BLaER1 treated with 17β-estradiol and CSF1 and Interleukin-3, amounts not matched to agents 10 nM and 100 nM (cell line): ENCODE measurements at regions not wholly inside any gene's neighbourhood (a gene's known extent, or its start where the extent isn't known, plus 50 kb on each side); places are given as distances from the start of the nearest gene placed in this dataset.

Experiments
- H3K27ac ChIP-seq, 11 experiments: shearing (Covaris generic); formaldehyde crosslinking; 2 replicates each; pipeline ENCODE4 v1.8.1; 2022
- H3K27me3 ChIP-seq, 11 experiments: shearing (Covaris generic); formaldehyde crosslinking; 2 replicates each; pipeline ENCODE4 v1.8.1; 2022
- H3K36me3 ChIP-seq, 11 experiments: shearing (Covaris generic); formaldehyde crosslinking; 2 replicates each; pipeline ENCODE4 v1.8.1; 2022
- H3K4me1 ChIP-seq, 10 experiments: shearing (Covaris generic); formaldehyde crosslinking; 2 replicates each; pipeline ENCODE4 v1.8.1; 2022
- H3K4me2 ChIP-seq, 11 experiments: shearing (Covaris generic); formaldehyde crosslinking; 2 replicates each; pipeline ENCODE4 v1.8.1; 2022
- H3K4me3 ChIP-seq, 10 experiments: shearing (Covaris generic); formaldehyde crosslinking; 2 replicates each; pipeline ENCODE4 v1.8.1; 2022
- H3K9ac ChIP-seq, 11 experiments: shearing (Covaris generic); formaldehyde crosslinking; 2 replicates each; pipeline ENCODE4 v1.8.1; 2022
- H3K9me3 ChIP-seq, 11 experiments: shearing (Covaris generic); formaldehyde crosslinking; replicated peaks in 1 of 11; 2 replicates each; pipeline ENCODE4 v1.8.1; 2022
- H4K20me1 ChIP-seq, 11 experiments: shearing (Covaris generic); formaldehyde crosslinking; 2 replicates each; pipeline ENCODE4 v1.8.1; 2022
- Cebpa-rat ChIP-seq, 11 experiments: shearing (Covaris generic); IDR thresholded peaks; 2 replicates each; pipeline ENCODE4 v1.8.1; 2022

- peaks cover 20 to 36% (median 28%) of the 10 kb centered on the region in 11 experiments for H3K9me3 ChIP-seq
- H3K27me3 ChIP-seq = no peaks in the 10 kb centered on the region
- H3K9ac ChIP-seq = no peak overlapping the region
- no peak for TF ChIP-seq Cebpa-rat (IDR thresholded peaks at IDR 0.05)
- no peak overlapping the region for H3K4me3 ChIP-seq
- peaks cover 36 to 64% (median 48%) of the 10 kb centered on the region in 11 experiments for H3K36me3 ChIP-seq
- H3K27ac ChIP-seq = no peak overlapping the region
- peak overlapping the region in 1 of 11 experiments; percentile 55; a peak in 2 of 22 replicates for H3K4me2 ChIP-seq
- peaks cover 0 to 57% (median 4%) of the 10 kb centered on the region in 10 experiments; a peak in 9 of 20 replicates for H3K4me1 ChIP-seq
- peaks cover 0 to 35% (median 0%) of the 10 kb centered on the region in 11 experiments; a peak in 4 of 22 replicates for H4K20me1 ChIP-seq
Observed at GRCh38 chr7:112887976-112888375, 97.8 kb upstream of the TMEM168 start.

DNA sequence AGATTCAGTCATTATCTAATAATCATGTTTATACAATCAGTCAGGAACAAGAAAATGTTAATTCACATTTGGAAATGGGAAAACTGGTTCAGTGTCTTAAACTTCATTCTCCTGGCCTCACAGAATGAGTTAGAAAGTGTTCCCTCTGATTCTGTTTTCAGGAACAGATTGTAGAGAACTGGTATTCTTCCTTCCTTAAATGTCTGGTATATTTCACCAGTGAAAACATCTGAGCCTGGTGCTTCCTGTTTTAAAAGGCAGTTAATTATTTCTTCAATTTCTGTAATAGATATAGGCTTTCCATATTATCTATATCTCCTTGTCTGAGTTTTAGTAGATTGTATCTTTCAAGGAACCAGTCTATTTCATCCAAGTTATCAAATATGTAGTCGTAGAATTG lies 97.1 kb upstream of the TMEM168 start:
- peak overlapping the region in 2 of 11 experiments; percentile 55 to 69; a peak in 3 of 22 replicates for H3K4me2 ChIP-seq
- peaks cover 20 to 35% (median 28%) of the 10 kb centered on the region in 11 experiments for H3K9me3 ChIP-seq
- no peak overlapping the region for H3K9ac ChIP-seq
- no peak overlapping the region for H3K4me3 ChIP-seq
- H3K4me1 ChIP-seq = peaks cover 0 to 63% (median 7%) of the 10 kb centered on the region in 10 experiments; a peak in 15 of 20 replicates
- TF ChIP-seq Cebpa-rat (IDR thresholded peaks at IDR 0.05) = no peak
- no peaks in the 10 kb centered on the region for H3K27me3 ChIP-seq
- H4K20me1 ChIP-seq = peaks cover 0 to 35% (median 0%) of the 10 kb centered on the region in 11 experiments; a peak in 4 of 22 replicates
- no peak overlapping the region for H3K27ac ChIP-seq
- H3K36me3 ChIP-seq = peaks cover 29 to 57% (median 41%) of the 10 kb centered on the region in 11 experiments

DNA sequence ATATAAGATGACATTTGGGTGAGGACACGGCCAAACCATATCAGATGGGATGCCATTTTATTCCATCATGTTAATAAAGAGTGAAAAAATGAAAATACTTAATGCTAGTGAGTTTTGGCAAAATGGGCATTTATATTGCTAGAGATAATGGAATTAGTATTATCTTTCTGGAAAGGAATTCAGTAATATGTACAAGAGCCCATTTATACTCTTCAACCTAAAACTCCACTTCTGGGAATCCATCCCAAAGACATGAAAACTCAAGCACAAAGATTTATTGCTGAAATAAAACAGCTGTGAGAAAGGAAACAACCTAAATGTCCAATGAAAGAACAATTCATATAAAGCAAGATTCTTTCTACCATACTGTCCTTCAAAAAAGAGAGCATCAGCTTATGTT lies 96.0 kb upstream of the TMEM168 start:
- no peak overlapping the region for H3K9ac ChIP-seq
- no peak overlapping the region for H3K4me3 ChIP-seq
- H3K27me3 ChIP-seq = no peaks in the 10 kb centered on the region
- peaks cover 0 to 74% (median 12%) of the 10 kb centered on the region in 10 experiments; a peak in 15 of 20 replicates for H3K4me1 ChIP-seq
- H3K4me2 ChIP-seq = peak overlapping the region in 1 of 11 experiments; percentile 69; a peak in 1 of 22 replicates
- no peak for TF ChIP-seq Cebpa-rat (IDR thresholded peaks at IDR 0.05)
- H3K9me3 ChIP-seq = peaks cover 20 to 47% (median 29%) of the 10 kb centered on the region in 11 experiments
- H3K36me3 ChIP-seq = peaks cover 25 to 56% (median 40%) of the 10 kb centered on the region in 11 experiments; a peak in 21 of 22 replicates
- peaks cover 0 to 35% (median 0%) of the 10 kb centered on the region in 11 experiments; a peak in 3 of 22 replicates for H4K20me1 ChIP-seq
- H3K27ac ChIP-seq = no peak overlapping the region

- Histone ChIP-seq H3K9ac (no peak overlapping the region), H3K36me3 (peaks cover 32 to 65% (median 46%) of the 10 kb centered on the region in 11 experiments), H4K20me1 (peaks cover 0 to 38% (median 0%) of the 10 kb centered on the region in 11 experiments; a peak in 3 of 22 replicates), H3K27ac (no peak overlapping the region), H3K4me2 (peak overlapping the region in 3 of 11 experiments; percentile 13 to 69 (median 51); a peak in 3 of 22 replicates), H3K4me1 (peaks cover 0 to 70% (median 12%) of the 10 kb centered on the region in 10 experiments; a peak in 15 of 20 replicates), H3K27me3 (no peaks in the 10 kb centered on the region), H3K9me3 (peaks cover 20 to 47% (median 29%) of the 10 kb centered on the region in 11 experiments), H3K4me3 (no peak overlapping the region)
- TF ChIP-seq Cebpa-rat (IDR thresholded peaks at IDR 0.05) = no peak
Observed at GRCh38 chr7:112882991-112883390, 92.8 kb upstream of the TMEM168 start.

- Histone ChIP-seq H3K4me2 (peak overlapping the region in 8 of 11 experiments; percentile 13 to 90 (median 52); a peak in 15 of 22 replicates), H3K4me3 (no peak overlapping the region), H3K27me3 (no peaks in the 10 kb centered on the region), H3K27ac (peak overlapping the region in 8 of 11 experiments; percentile 36 to 72 (median 56); a peak in 15 of 22 replicates), H4K20me1 (peaks cover 0 to 38% (median 0%) of the 10 kb centered on the region in 11 experiments; a peak in 3 of 22 replicates), H3K4me1 (peaks cover 0 to 69% (median 12%) of the 10 kb centered on the region in 10 experiments; a peak in 15 of 20 replicates), H3K9me3 (peaks cover 20 to 47% (median 29%) of the 10 kb centered on the region in 11 experiments), H3K36me3 (peaks cover 32 to 70% (median 49%) of the 10 kb centered on the region in 11 experiments), H3K9ac (0 out of 22 replicates have a peak overlapping the region, but pooled peaks of 1 of the 11 experiments have one; percentile 32)
- TF ChIP-seq Cebpa-rat (IDR thresholded peaks at IDR 0.05) = no peak
Observed at GRCh38 chr7:112882511-112882910, 92.3 kb upstream of the TMEM168 start.

GRCh38 chr7:112882022-112882421 lies 91.8 kb upstream of the TMEM168 start:
- Histone ChIP-seq H3K9me3 (peaks cover 20 to 47% (median 29%) of the 10 kb centered on the region in 11 experiments), H3K27ac (peak overlapping the region in 8 of 11 experiments; percentile 36 to 72 (median 56); a peak in 15 of 22 replicates), H3K9ac (no peak overlapping the region), H3K4me3 (no peak overlapping the region), H4K20me1 (peaks cover 0 to 38% (median 0%) of the 10 kb centered on the region in 11 experiments; a peak in 3 of 22 replicates), H3K36me3 (peaks cover 32 to 75% (median 51%) of the 10 kb centered on the region in 11 experiments), H3K27me3 (no peaks in the 10 kb centered on the region), H3K4me1 (peaks cover 0 to 65% (median 11%) of the 10 kb centered on the region in 10 experiments; a peak in 15 of 20 replicates), H3K4me2 (peak overlapping the region in 8 of 11 experiments; percentile 13 to 90 (median 52); a peak in 15 of 22 replicates)
- no peak for TF ChIP-seq Cebpa-rat (IDR thresholded peaks at IDR 0.05)

- H3K4me1 ChIP-seq = peaks cover 0 to 57% (median 10%) of the 10 kb centered on the region in 10 experiments; a peak in 15 of 20 replicates
- no peak for TF ChIP-seq Cebpa-rat (IDR thresholded peaks at IDR 0.05)
Observed at GRCh38 chr7:112880818-112881418, 90.7 kb upstream of the TMEM168 start.

GRCh38 chr7:112877691-112878460 lies 87.7 kb upstream of the TMEM168 start:
- no peak for TF ChIP-seq Cebpa-rat (IDR thresholded peaks at IDR 0.05)

More at GRCh38 chr7:112880818-112881418, 90.7 kb upstream of the TMEM168 start:
- Histone ChIP-seq H3K9ac (no peak overlapping the region), H3K27me3 (no peaks in the 10 kb centered on the region), H4K20me1 (peaks cover 0 to 34% (median 0%) of the 10 kb centered on the region in 11 experiments; a peak in 2 of 22 replicates), H3K4me2 (peak overlapping the region in 1 of 11 experiments; percentile 90; a peak in 1 of 22 replicates), H3K27ac (no peak overlapping the region), H3K4me3 (no peak overlapping the region), H3K9me3 (peaks cover 14 to 38% (median 23%) of the 10 kb centered on the region in 11 experiments), H3K36me3 (peaks cover 26 to 74% (median 44%) of the 10 kb centered on the region in 11 experiments)

More at GRCh38 chr7:112877691-112878460, 87.7 kb upstream of the TMEM168 start:
- H3K9ac ChIP-seq = no peak overlapping the region
- peaks cover 0 to 39% (median 8%) of the 10 kb centered on the region in 10 experiments; a peak in 15 of 20 replicates for H3K4me1 ChIP-seq
- H3K27ac ChIP-seq = no peak overlapping the region
- H3K9me3 ChIP-seq = peaks cover 0 to 14% (median 0%) of the 10 kb centered on the region in 11 experiments; a peak in 7 of 22 replicates
- peak overlapping the region in 1 of 11 experiments; percentile 15; a peak in 1 of 22 replicates for H3K4me2 ChIP-seq
- H4K20me1 ChIP-seq = peaks cover 0 to 57% (median 0%) of the 10 kb centered on the region in 11 experiments; a peak in 5 of 22 replicates
- H3K36me3 ChIP-seq = peaks cover 3 to 61% (median 22%) of the 10 kb centered on the region in 11 experiments; a peak in 20 of 22 replicates
- H3K27me3 ChIP-seq = no peaks in the 10 kb centered on the region
- no peak overlapping the region for H3K4me3 ChIP-seq
